Heart left ventricle (tissue), 16 donors: ENCODE measurements at regions not wholly inside any gene's neighbourhood (a gene's known extent, or its start where the extent isn't known, plus 50 kb on each side); places are given as distances from the start of the nearest gene placed in this dataset.

ENCODE experiments used
- ATAC-seq, 4 donors: fragments of 200-7000 bp; cut with Tn5 transposase; one replicate each; pipeline ENCODE4 v1.9.1; 2020 to 2022; ENCODE audit warnings: moderate library complexity in 4 of 4, mild to moderate bottlenecking in 3 of 4, moderate number of reproducible peaks in 1 of 4
- DNase-seq, 5 donors: peaks; one replicate each; pipeline ENCODE4 v3.0.0-alpha.2; 2020
- H3K27ac ChIP-seq, 12 donors: fragments of 200-600 bp; sonication (generic) in 4 of 12; one replicate each; pipeline versions ENCODE4 v1.5.0 to v1.8.0; 2016 to 2022; ENCODE audit warnings: mild to moderate bottlenecking in 2 of 12
- H3K27me3 ChIP-seq, 9 donors: fragments of 200-600 bp; sonication (generic) in 2 of 9; one replicate each; pipeline versions ENCODE4 v1.5.1 to v1.8.0; 2016 to 2022; ENCODE audit warnings: mild to moderate bottlenecking in 3 of 9
- H3K36me3 ChIP-seq, 9 donors: fragments of 200-600 bp; sonication (generic) in 2 of 9; one replicate each; pipeline versions ENCODE4 v1.5.0 to v1.8.0; 2018 to 2022; ENCODE audit warnings: mild to moderate bottlenecking in 2 of 9
- H3K4me1 ChIP-seq, 12 donors: fragments of 200-600 bp; sonication (generic) in 4 of 12; one replicate each; pipeline versions ENCODE4 v1.5.0 to v1.8.0; 2016 to 2022; ENCODE audit warnings: mild to moderate bottlenecking in 3 of 12
- H3K4me3 ChIP-seq, 12 donors: fragments of 200-600 bp; sonication (generic) in 4 of 12; one replicate each; pipeline versions ENCODE4 v1.5.0 to v1.8.0; 2017 to 2022; ENCODE audit warnings: mild to moderate bottlenecking in 9 of 12, moderate library complexity in 4 of 12
- H3K9me3 ChIP-seq, 12 donors: fragments of 200-600 bp; sonication (generic) in 4 of 12; one replicate each; pipeline versions ENCODE4 v1.5.0 to v1.8.0; 2016 to 2022; ENCODE audit warnings: mild to moderate bottlenecking in 1 of 12
- POLR2A ChIP-seq, 2 donors: fragments of 450-650 bp; IDR thresholded peaks; one replicate each; pipeline ENCODE4 v1.6.1; 2017; ENCODE audit warnings: antibody characterized with exemption in 2 of 2, mild to moderate bottlenecking in 2 of 2, moderate library complexity in 2 of 2
- WGBS, 4 donors: extraction: QIAGEN DNeasy Blood & Tissue Kit in 2 of 4; methylation state at CpG; one replicate each; pipeline versions ENCODE4 v1.1.5 to v1.1.7; 2013 to 2018; 5-methylcytosine and 5-hydroxymethylcytosine counted together
- intact Hi-C, 10 donors: fragments of 100-400 bp; cut with DNase I; formaldehyde crosslinking; loops; one replicate each; pipeline versions ENCODE4 v1.11.1 to v1.14.2; 2022
- TF ChIP-seq, protein P1 (sequence below), 12 donors: fragments of 200-600 bp; sonication (generic) in 4 of 12; IDR thresholded peaks; one replicate each; pipeline versions ENCODE4 v1.5.0 to v1.8.0; 2018 to 2022; ENCODE audit warnings: antibody characterized with exemption in 12 of 12, mild to moderate bottlenecking in 5 of 12
- donor health status: ischemic (EF 13 %, LVEDD 7.1; RV severe dilation, severe dysfunction).
- donor health status: healthy with polysubstance abuse.
- donor health status: DM: no; HTN: yes; CAD: no.
- donor health status: DM: no; HTN: no; CAD: no.
- donor health status: ischemic (EF 25% LVEDD 6.9; RV normal size, moderate dysfunction).
- donor health status: ischemic (EF 25% LVEDD 5.7; RV mildly dilated, moderate dysfunction).
- donor health status: healthy.
- donor health status: DM: yes; HTN: yes; CAD: no.
- donor health status: ischemic (EF 35%, LVEDD 5.7; RV mildly dilated, moderate dysfunction).
- donor health status: nonischemic (EF 11% LVEDD 7.7; RV severe dilation, severe dysfunction).
- donor health status: DM: yes; HTN: yes; CAD: no.
- donor health status: PGD.
- donor health status: ischemic (EF 29% LVEDD 5.4; RV normal size, mild dysfunction).
- donor health status: nonischemic (EF 23%, LVEDD 6.1; RV moderate dilation, normal function).

DNA sequence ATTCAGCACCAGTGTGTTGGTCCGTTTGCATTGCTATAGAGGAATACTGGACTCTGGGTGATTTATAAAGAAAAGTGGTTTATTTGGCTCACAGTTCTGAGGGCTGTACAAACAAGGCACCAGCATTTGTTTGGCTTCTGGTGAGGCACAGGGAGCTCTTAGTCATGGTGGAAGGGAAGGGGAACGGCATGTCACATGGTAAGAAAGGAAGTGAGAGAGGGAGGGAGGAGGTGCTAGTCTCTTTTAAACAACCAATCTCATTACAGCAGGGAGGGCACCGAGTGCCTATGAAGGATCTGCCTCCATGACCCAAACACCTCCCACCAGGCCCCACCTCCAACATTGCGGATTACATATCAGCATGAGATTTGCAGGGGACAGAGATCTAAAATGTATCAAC is 143.9 kb upstream of the DLX2 start:
- no peak overlapping the region for H3K4me3 ChIP-seq
- H3K4me1 ChIP-seq = peaks cover 0 to 14% (median 2%) of the 10 kb centered on the region in 12 donors
- WGBS, 4 donors = 78 to 82% (median 81%) methylated on average over 4 of the region's 4 CpGs
- H3K36me3 ChIP-seq = no peaks in the 10 kb centered on the region
- TF ChIP-seq, protein P1, sequence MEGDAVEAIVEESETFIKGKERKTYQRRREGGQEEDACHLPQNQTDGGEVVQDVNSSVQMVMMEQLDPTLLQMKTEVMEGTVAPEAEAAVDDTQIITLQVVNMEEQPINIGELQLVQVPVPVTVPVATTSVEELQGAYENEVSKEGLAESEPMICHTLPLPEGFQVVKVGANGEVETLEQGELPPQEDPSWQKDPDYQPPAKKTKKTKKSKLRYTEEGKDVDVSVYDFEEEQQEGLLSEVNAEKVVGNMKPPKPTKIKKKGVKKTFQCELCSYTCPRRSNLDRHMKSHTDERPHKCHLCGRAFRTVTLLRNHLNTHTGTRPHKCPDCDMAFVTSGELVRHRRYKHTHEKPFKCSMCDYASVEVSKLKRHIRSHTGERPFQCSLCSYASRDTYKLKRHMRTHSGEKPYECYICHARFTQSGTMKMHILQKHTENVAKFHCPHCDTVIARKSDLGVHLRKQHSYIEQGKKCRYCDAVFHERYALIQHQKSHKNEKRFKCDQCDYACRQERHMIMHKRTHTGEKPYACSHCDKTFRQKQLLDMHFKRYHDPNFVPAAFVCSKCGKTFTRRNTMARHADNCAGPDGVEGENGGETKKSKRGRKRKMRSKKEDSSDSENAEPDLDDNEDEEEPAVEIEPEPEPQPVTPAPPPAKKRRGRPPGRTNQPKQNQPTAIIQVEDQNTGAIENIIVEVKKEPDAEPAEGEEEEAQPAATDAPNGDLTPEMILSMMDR (IDR thresholded peaks at IDR 0.05) = no peak
- TF ChIP-seq POLR2A (IDR thresholded peaks at IDR 0.05) = no peak
- ATAC-seq = no peak
- no peak overlapping the region for H3K27ac ChIP-seq
- no peak for DNase-seq
- H3K27me3 ChIP-seq = no peaks in the 10 kb centered on the region
- no peaks in the 10 kb centered on the region for H3K9me3 ChIP-seq
- intact Hi-C loops = no loop called here

DNA sequence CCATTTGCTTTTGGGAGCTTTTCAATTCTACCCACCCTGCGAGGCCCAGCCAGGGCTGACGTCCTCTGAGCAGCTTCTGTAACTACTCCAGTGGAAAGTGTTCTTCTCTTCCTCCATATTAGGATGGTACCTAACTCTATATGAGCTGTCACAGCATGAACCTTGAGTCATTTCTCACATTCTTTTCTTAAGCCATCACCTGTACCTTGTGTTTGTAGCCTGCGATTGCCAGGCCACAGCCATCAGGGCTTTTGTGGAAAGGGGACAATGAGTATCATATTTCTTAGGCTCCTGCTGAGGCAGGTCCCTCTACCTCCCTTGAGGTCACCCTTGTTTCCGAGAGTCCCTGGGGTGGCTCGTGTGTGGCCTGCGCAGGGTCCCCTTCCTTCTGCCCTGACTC is 144.5 kb upstream of the DLX2 start:
- H3K27me3 ChIP-seq = no peaks in the 10 kb centered on the region
- H3K36me3 ChIP-seq = no peaks in the 10 kb centered on the region
- H3K4me3 ChIP-seq = no peak overlapping the region
- DNase-seq (no peak), ATAC-seq (no peak)
- intact Hi-C loops = no loop called here
- peaks cover 0 to 19% (median 5%) of the 10 kb centered on the region in 12 donors for H3K4me1 ChIP-seq
- no peak overlapping the region for H3K27ac ChIP-seq
- 85 to 98% (median 96%) methylated on average over 6 of the region's 6 CpGs for WGBS, 4 donors
- TF ChIP-seq, protein P1 (IDR thresholded peaks at IDR 0.05) = no peak
- no peak for TF ChIP-seq POLR2A (IDR thresholded peaks at IDR 0.05)
- no peaks in the 10 kb centered on the region for H3K9me3 ChIP-seq

DNA sequence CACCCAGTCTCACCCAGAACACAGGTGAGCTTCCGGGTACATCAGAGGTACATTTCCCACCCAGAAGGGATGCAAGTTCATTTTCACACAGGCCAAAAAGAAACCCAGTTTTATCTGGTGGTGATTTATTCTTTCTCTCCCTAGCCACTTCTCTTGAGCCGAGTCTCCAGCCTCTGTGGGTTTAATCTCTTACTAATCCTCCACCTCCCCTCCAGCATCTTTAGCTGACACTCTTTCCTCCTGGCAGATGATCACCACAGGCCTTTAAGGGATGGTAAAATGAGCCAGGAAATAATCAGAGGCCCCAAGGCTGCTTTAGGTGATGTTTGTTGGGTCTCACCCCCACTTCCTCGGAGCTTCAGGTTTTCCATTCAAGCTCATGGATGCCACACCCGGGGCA is 145.7 kb upstream of the DLX2 start:
- WGBS, 4 donors = 70 to 88% (median 83%) methylated on average over 4 of the region's 4 CpGs
- H3K4me3 ChIP-seq = no peak overlapping the region
- ATAC-seq (no peak), DNase-seq (no peak)
- intact Hi-C loops = no loop called here
- no peaks in the 10 kb centered on the region for H3K36me3 ChIP-seq
- H3K27me3 ChIP-seq = no peaks in the 10 kb centered on the region
- H3K27ac ChIP-seq = no peak overlapping the region
- peaks cover 0 to 25% (median 6%) of the 10 kb centered on the region in 12 donors for H3K4me1 ChIP-seq
- no peaks in the 10 kb centered on the region for H3K9me3 ChIP-seq
- TF ChIP-seq, protein P1 (IDR thresholded peaks at IDR 0.05) = no peak
- TF ChIP-seq POLR2A (IDR thresholded peaks at IDR 0.05) = no peak

DNA sequence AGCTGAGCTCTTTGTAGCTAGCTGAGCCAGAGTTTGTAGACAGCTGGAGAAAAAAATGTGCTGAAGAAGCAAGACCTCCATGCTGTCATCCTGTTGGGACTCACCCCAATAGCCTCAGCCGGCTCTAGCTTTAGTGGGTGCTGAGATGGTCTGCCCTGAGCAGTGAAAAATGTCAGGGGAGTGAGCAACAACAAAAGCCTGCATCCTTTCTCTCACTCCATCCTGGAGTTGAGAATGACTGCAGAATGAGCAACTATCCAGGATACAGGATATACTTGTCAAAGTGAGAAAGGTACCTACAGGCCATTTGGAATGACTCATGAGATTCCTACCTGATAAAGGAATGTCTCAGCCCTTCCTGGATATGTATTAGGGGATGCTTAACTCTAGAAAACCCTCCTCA is 146.1 kb upstream of the DLX2 start:
- H3K27ac ChIP-seq = no peak overlapping the region
- intact Hi-C loops = no loop called here
- no peak overlapping the region for H3K4me3 ChIP-seq
- ATAC-seq (no peak), DNase-seq (no peak)
- no peaks in the 10 kb centered on the region for H3K27me3 ChIP-seq
- 55 to 71% (median 67%) methylated on average over 1 of the region's 1 CpG for WGBS, 4 donors
- H3K9me3 ChIP-seq = no peaks in the 10 kb centered on the region
- no peaks in the 10 kb centered on the region for H3K36me3 ChIP-seq
- no peak for TF ChIP-seq POLR2A (IDR thresholded peaks at IDR 0.05)
- TF ChIP-seq, protein P1 (IDR thresholded peaks at IDR 0.05) = no peak
- H3K4me1 ChIP-seq = peaks cover 0 to 28% (median 8%) of the 10 kb centered on the region in 12 donors
